Mononuclear cell (primary cell): ENCODE measurements at regions not wholly inside any gene's neighbourhood (a gene's known extent, or its start where the extent isn't known, plus 50 kb on each side); places are given as distances from the start of the nearest gene placed in this dataset.
"Not testable (repeated sequence)": the region's sequence is repeated elsewhere in the genome, so short reads cannot be mapped to it uniquely, and the experiment has no call there.

ENCODE experiments used
- H3K27me3 ChIP-seq: 2 replicates; pipeline ENCODE4 v1.6.0; 2011; ENCODE audit warnings: low read length, control low read depth; ENCODE audit not compliant: insufficient read depth
- H3K4me1 ChIP-seq: 2 replicates; pipeline ENCODE4 v1.5.1; 2011; ENCODE audit warnings: mild to moderate bottlenecking, low read length, control low read depth; ENCODE audit not compliant: insufficient read depth
- H3K4me3 ChIP-seq: 2 replicates; pipeline ENCODE4 v1.5.1; 2011; ENCODE audit warnings: mild to moderate bottlenecking, low read length, moderate library complexity
- H3K9me3 ChIP-seq: 2 replicates; pipeline ENCODE4 v1.5.1; 2011; ENCODE audit warnings: low read depth, mild to moderate bottlenecking, control low read depth, low read length

DNA sequence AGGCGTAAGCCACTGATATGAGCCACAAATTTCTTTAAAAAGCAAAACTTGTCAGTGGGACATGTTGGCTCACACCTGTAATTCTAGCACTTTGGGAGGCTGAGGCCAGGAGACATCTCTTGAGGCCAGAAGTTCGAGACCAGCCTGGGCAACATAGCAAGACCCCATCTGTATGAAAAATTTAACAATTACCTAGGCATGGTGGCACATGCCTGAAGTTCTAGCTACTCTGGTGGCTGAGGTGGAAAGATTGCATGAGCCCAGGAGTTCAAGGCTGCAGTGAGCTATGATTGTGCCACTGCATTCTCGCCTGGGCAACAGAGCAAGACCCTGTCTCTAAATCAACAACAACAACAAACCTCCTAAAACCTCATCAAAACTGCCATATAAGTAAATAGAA is 147.6 kb upstream of the BARHL2 start:
- H3K27me3 ChIP-seq = no peaks in the 10 kb centered on the region

GRCh38 chr1:90862782-90863181 is 145.7 kb upstream of the BARHL2 start:
- Histone ChIP-seq H3K4me1 (no peaks in the 10 kb centered on the region), H3K4me3 (no peak overlapping the region), H3K27me3 (no peaks in the 10 kb centered on the region), H3K9me3 (no peaks in the 10 kb centered on the region)

More for the DNA sequence above, 147.6 kb upstream of the BARHL2 start:
- H3K9me3 ChIP-seq = no peaks in the 10 kb centered on the region
- H3K4me3 ChIP-seq = no peak overlapping the region
- H3K4me1 ChIP-seq = no peaks in the 10 kb centered on the region

- H3K9me3 ChIP-seq, H3K4me3 ChIP-seq, H3K4me1 ChIP-seq, H3K27me3 ChIP-seq: not testable (repeated sequence)
Observed at GRCh38 chr1:90861421-90861820, 144.3 kb upstream of the BARHL2 start.

DNA sequence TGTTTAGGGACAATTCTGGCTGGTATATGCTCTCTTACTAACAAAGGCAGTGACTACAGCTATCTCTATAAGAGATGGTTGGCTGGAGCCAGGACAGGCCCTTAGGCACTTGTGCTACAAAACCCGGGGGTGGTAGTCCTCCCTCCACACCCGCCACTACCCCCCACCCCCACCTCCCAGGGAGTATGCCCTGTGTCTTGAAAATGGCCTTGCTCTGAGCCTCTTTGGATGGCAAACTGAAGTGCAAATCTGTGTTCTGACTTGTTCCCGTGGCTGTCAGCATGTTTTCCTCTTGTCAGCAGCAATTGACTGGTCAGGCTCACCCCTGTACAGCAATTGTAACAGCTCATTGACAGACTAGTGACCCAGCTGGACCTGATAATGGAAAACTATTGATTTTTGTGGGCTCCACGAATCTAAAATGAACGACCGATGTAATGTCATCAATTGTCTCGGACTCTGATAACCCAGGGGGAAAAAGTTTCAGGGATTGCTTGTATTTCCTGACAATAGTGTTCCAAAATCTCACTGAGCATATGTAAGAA is 139.4 kb upstream of the BARHL2 start:
- Histone ChIP-seq H3K4me1 (peaks cover 6% of the 10 kb centered on the region), H3K9me3 (no peaks in the 10 kb centered on the region), H3K27me3 (peaks cover 29% of the 10 kb centered on the region), H3K4me3 (no peak overlapping the region)

DNA sequence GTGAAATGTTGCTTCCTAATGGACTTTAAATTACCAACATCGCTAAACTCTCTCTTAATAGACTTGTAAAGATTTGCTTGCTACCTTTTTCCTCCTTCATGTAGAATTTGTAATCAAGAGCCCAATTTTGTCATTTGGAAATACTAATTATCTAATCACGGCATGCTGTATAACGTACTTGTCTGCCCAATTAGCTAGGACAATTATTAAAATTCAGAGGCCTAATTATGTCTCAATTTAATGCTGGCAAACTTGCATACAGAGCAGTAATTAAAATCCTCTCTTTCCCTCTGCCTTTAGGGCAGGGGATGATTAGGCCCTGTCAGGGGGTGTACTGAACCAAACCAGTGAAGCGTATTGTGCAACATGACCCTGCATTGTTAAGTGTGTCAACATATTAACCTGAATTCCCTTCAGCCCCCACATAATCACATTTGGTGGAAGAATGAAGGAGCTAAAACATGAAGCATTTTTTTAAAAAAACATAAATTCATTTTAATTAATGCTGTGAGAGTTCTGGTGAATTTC is 137.4 kb upstream of the BARHL2 start:
- peaks cover 47% of the 10 kb centered on the region for H3K27me3 ChIP-seq
- no peak overlapping the region for H3K4me3 ChIP-seq
- H3K4me1 ChIP-seq = peaks cover 15% of the 10 kb centered on the region
- no peaks in the 10 kb centered on the region for H3K9me3 ChIP-seq

- Histone ChIP-seq H3K4me3 (no peak overlapping the region), H3K27me3 (peaks cover 67% of the 10 kb centered on the region), H3K9me3 (no peaks in the 10 kb centered on the region), H3K4me1 (peaks cover 15% of the 10 kb centered on the region)
Observed at GRCh38 chr1:90851711-90852050, 134.6 kb upstream of the BARHL2 start.

DNA sequence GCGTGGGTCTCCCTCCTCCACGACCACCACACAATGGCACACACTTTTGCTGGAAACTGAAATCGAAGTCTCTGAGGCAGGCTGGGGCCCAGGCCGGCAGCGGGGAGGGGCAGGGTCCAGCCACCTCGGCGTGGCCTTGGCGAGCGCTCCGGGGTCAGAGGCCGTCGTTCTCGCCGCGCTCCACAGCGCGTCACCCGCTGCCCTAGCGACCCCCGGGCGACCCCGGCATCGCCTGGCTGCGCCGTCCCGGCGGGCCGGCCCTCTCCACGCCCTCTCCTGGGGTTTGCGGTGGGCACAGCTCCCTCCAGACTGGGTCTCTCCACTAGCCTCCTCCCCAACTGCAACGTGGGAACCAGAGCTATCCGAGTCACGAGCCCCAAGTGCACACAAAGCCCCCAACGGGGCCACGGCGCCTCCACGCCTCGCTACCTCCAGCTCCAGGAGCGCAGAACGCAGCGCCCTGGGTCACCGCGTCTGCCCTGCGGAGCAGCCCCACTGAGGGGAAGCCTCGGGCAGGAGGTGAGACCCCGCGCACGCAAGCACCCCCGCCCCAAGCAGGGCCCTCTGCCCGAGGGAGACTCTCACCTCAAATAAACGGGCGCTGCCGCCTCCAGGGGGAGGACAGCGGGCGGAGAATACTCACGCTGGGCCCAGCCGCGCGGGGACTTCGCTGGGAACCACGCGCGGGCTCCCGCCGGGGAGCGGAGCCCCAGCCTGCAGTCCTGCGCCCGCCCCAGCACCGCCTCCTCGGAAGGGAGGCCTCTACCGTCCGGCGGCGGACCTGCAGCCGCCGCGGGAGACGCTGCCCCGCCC is 134.0 kb upstream of the BARHL2 start:
- Histone ChIP-seq H3K9me3 (no peaks in the 10 kb centered on the region), H3K27me3 (peaks cover 68% of the 10 kb centered on the region), H3K4me3 (peak overlapping the region; percentile 40), H3K4me1 (peaks cover 15% of the 10 kb centered on the region)

GRCh38 chr1:90850181-90850897 is 133.2 kb upstream of the BARHL2 start:
- Histone ChIP-seq H3K9me3 (no peaks in the 10 kb centered on the region), H3K27me3 (peaks cover 73% of the 10 kb centered on the region), H3K4me3 (peak overlapping the region; percentile 40), H3K4me1 (peaks cover 15% of the 10 kb centered on the region)

GRCh38 chr1:90841473-90841872 is 124.4 kb upstream of the BARHL2 start:
- Histone ChIP-seq H3K27me3 (peaks cover 85% of the 10 kb centered on the region), H3K9me3 (no peaks in the 10 kb centered on the region), H3K4me1 (peaks cover under 1% of the 10 kb centered on the region), H3K4me3 (no peak overlapping the region)

GRCh38 chr1:90840352-90840751 is 123.2 kb upstream of the BARHL2 start:
- H3K9me3 ChIP-seq = no peaks in the 10 kb centered on the region
- H3K4me3 ChIP-seq = no peak overlapping the region
- H3K27me3 ChIP-seq = peaks cover 90% of the 10 kb centered on the region
- H3K4me1 ChIP-seq = peaks cover 12% of the 10 kb centered on the region

GRCh38 chr1:90839323-90839722 is 122.2 kb upstream of the BARHL2 start:
- Histone ChIP-seq H3K4me3 (no peak overlapping the region), H3K27me3 (peaks cover 91% of the 10 kb centered on the region), H3K4me1 (peaks cover 15% of the 10 kb centered on the region), H3K9me3 (no peaks in the 10 kb centered on the region)

GRCh38 chr1:90838720-90839119 is 121.6 kb upstream of the BARHL2 start:
- Histone ChIP-seq H3K27me3 (peaks cover 94% of the 10 kb centered on the region), H3K4me3 (no peak overlapping the region), H3K9me3 (no peaks in the 10 kb centered on the region), H3K4me1 (peaks cover 15% of the 10 kb centered on the region)

DNA sequence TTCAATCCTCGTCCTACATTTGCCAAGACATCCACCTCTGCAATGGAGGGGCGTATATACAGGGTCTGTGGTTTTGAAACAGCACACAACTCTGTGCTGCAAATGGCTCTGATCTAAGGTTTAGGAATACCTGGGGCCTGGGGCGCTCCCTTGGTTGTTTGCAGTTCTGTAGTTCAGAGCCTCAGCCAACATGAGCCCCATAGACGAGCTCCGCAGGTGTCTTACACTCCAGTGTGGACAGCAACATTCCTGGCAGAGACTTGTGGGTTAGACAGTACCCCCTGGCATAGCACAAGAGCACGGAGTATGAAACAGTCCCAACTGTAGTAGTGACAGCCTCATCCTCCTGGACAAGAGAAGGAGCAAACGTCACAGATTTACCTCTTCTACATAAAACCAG is 120.3 kb upstream of the BARHL2 start:
- Histone ChIP-seq H3K9me3 (no peaks in the 10 kb centered on the region), H3K27me3 (peaks cover 97% of the 10 kb centered on the region), H3K4me3 (no peak overlapping the region), H3K4me1 (peaks cover 15% of the 10 kb centered on the region)

GRCh38 chr1:90836345-90836679 is 119.2 kb upstream of the BARHL2 start:
- H3K27me3 ChIP-seq = peaks cover 97% of the 10 kb centered on the region
- peaks cover 15% of the 10 kb centered on the region for H3K4me1 ChIP-seq
- H3K9me3 ChIP-seq = no peaks in the 10 kb centered on the region
- no peak overlapping the region for H3K4me3 ChIP-seq

DNA sequence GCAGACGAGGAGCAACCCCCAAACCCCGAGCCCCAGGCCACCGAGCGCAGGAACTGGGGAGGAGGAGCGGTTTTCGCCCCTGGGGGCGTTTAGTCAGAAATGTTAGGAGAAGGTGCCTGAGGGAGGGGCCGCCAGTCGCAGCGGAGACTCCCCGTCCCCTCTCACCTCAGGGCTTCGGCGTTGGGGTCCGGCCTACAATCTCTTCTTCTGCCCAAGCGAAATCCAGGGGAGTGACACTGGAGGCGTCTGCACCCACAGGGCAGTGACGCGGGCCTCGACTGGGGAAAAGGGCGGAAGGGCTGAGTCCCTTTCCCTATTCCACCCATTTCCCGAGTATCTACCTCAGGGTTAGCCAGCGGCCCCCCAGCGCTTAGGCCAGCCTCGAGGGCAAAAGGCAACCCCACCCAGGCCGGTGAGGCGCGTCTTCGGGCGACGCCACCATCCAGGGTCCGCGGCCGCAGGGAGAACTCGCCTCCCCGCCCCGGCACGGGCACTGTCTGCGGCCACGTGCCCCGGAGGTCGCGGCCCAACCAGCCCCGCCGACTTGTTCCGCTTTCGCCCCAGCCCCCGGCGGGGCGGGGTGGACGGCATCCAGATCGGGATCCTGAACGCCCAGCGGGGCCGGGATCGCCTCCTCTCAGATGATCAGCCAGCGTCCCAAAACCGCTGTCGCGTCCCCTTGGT is 118.7 kb upstream of the BARHL2 start:
- Histone ChIP-seq H3K4me3 (no peak overlapping the region), H3K9me3 (no peaks in the 10 kb centered on the region), H3K27me3 (peaks cover 97% of the 10 kb centered on the region)

More for the DNA sequence above, 118.7 kb upstream of the BARHL2 start:
- peaks cover 15% of the 10 kb centered on the region for H3K4me1 ChIP-seq
